Astrocyte of the hippocampus (primary cell): ENCODE measurements at regions not wholly inside any gene's neighbourhood (a gene's known extent, or its start where the extent isn't known, plus 50 kb on each side); places are given as distances from the start of the nearest gene placed in this dataset.

Experiments
- DNase-seq: peaks from one replicate; pipeline ENCODE4 v3.0.0; 2011; ENCODE audit warnings: low read depth, low spot score

DNA sequence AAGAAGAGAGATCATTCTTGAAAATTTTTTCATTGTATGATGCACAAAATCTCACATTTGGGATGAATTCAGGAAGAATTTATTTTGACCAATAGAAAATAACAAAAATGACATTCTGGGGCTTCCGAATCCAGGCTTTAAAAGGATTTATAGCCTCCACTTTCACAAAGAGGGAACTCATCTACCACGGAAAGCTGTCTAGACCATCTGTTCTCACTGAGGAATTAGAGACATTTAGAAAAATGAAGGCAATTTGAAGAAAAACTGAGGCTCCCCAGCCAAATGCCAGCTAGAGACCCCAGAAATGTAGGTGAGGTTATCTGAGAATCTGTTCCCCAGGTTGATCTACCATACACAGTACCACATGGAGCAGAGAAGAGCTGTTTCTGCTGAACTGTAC is 464.3 kb downstream of the TMA16 start:
- no peak for DNase-seq

- no peak for DNase-seq
Measured at GRCh38 chr4:163959932-163960331, 465.4 kb downstream of the TMA16 start.

GRCh38 chr4:163966612-163967011 is 472.1 kb downstream of the TMA16 start:
- DNase-seq: no peak

DNA sequence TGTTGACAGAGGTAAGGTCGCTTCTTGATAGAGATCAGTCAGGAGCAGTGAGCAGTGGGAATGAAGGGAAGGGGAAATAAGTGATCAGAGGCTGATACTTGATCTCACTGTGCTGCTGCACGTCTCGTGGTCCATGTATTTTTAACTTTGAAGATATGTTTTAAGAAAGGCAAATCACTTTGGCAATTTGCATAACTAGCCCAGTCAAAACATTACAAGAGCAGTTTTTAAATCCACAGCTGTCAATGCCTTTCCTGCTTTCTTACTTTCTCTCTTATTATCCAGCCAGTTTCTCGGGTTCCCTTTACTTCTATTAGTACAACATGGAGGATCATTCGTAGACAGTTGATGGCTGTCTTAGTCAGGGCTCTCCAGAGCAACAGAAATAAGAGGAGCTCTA is 472.8 kb downstream of the TMA16 start:
- no peak for DNase-seq

GRCh38 chr4:163967710-163968109 is 473.2 kb downstream of the TMA16 start:
- no peak for DNase-seq

DNA sequence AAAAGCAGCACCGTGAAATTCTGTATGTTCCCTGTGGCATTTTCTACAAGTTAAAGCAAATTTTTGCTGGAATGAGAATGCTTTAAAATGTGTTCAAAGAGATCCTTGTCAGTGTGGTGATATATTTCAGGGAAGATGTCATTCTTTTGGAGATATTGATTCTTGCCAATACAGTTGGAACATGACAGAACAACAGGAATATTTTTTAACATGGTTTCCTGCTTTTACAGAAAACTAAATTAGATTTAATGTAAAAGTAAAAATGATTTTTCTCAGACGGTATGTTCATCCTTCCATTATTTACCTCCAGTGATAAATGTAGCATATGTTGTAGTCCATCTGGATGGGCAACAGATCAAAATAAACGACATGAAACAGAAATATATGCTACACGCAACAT is 474.8 kb downstream of the TMA16 start:
- no peak for DNase-seq

DNA sequence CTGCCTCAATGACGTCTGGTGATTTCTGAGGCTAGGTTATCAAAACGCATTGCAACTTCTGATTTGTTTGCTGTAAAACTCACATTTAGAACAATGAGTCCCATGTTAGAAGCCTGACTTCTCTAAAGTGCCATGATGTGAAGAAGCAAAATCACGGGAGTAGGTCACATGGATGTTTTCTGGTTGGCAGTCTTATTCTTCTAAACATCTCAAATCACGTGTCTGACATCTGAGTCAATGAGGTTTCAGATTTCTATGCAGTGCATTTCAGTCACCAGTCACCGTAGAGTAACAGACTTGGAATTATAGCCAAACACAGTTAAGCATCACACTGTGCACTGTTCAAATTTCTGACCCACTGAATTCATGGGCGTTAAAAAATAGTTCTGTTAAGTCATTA is 482.1 kb downstream of the TMA16 start:
- no peak for DNase-seq

- DNase-seq: no peak
Measured at GRCh38 chr4:163988391-163988790, 493.9 kb downstream of the TMA16 start.

DNA sequence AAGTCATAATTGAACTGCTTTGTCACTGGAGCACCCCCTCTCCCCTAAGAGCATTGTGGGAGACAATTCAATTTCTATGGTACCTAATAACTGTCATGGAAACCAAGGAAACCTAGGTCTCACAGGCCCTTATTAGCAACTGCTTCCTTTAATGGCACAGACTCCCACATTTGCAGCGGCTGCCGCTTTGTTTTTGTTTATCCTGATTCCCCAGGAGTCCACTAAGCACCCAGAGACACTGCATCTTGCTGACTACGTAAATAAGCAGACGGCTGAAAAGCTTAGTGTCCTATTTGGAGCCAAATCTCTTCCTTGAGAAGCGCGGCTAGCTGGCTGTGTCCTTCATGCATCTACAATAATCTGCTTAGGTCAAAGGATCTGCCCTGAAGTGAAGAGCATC is 494.4 kb downstream of the TMA16 start:
- no peak for DNase-seq

GRCh38 chr4:163991298-163991865 is 496.9 kb downstream of the TMA16 start:
- DNase-seq: peak; percentile 44

GRCh38 chr4:164009435-164009834 is 514.9 kb downstream of the TMA16 start:
- DNase-seq: no peak

- peak; percentile 45 for DNase-seq
Measured at GRCh38 chr4:164011791-164012190, 517.3 kb downstream of the TMA16 start.

DNA sequence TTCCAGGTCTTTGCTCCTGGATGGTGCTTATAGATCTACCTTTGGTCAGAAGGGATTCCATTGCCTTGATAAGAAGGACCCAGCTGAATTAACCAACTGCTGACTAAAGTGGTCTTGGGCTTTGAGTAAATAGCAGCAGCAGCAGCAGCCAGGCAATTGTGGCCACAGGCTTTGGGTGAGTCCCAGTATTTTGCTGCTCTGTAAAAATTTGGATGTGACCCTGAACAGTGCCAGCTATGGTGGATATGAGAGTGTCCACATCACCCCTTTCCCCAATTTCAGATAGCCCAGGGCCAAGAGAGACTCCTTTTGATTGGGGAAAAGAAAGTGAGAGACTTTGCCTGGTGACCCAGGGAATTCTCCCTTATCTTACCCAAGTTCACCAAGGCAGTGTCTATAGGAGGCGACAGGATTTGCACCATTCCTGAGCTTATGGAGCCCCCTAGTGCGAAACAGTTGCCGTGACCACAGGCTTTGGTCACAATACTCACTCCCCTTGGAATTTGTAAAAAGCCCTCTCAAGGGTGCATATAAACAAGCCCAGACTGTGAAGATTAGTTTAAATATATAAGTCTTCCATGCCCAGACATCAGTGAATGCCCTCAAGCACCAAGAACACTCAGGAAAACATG is 518.0 kb downstream of the TMA16 start:
- DNase-seq: peak; percentile 63

DNA sequence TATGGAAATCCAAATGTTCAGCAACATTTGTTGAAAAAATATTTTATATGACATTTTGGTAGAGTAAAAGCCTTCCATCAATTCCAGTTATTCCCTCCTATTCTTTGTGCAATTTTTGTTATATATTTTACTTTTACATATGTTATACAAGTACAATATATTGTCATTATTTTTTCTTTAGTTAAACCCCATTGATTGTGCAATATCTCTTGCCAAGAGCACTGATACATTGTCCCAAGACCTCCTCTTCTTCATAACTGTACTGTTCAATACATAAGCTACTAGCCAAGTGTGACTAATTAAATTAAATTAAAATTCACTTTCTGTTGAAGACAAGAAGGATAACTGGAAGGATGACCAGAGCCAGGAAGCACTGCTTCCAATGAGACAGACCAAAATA is 527.5 kb downstream of the TMA16 start:
- no peak for DNase-seq

- no peak for DNase-seq
Measured at GRCh38 chr4:164023214-164023613, 528.7 kb downstream of the TMA16 start.

GRCh38 chr4:164027805-164028204 is 533.3 kb downstream of the TMA16 start:
- DNase-seq: no peak

DNA sequence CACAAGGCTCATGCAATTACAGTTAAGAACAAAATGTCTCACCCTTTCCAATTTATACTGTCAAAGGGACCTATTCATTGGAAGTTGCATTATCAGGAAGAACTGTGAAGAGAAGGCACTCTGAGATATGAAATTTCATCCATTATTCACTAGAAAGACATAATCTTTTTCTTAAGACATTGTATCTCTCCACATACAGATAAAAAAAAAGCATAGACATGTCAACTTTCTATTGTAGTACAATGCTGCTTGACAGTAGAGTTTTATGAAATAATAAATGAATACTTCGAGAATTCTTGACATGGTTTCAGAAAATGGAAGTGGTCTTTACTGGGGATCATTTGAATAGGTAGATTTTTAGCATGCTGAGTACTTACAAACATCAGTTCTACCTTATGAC is 545.0 kb downstream of the TMA16 start:
- DNase-seq: no peak

GRCh38 chr4:164056426-164057142 is 562.1 kb downstream of the TMA16 start:
- DNase-seq: no peak

DNA sequence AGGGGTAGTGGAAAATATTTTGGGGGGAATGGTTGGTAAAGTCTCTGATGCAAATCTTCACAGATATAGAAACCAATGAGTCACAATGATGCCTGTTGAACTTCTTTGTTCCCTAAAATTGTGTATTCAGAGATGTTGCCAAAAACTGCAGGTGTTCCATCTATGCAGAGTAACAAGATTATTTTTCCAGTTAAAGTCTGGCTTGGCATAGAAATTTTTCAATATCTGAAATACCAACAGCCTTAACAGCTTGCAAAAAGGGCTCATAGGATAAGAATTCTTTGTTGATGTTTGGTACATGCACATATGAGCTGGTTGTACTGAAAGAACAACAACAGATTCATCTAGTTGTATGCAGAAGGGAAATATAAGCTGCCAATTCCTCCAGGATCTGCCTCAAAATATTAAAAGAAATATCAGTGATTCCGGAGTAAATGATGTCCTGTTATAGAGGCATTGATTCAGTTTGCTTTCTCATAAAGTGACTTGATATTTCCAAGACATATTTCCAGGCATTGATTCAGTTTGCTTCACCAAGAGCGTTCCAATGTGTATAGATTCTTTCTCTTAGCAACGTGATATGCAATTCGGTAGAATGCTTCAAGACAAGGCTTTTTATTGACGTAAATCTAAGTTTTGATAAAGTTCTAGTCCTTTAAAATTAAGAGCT is 564.4 kb downstream of the TMA16 start:
- peak; percentile 49 for DNase-seq

- DNase-seq: no peak
Measured at GRCh38 chr4:164060456-164060855, 566.0 kb downstream of the TMA16 start.

DNA sequence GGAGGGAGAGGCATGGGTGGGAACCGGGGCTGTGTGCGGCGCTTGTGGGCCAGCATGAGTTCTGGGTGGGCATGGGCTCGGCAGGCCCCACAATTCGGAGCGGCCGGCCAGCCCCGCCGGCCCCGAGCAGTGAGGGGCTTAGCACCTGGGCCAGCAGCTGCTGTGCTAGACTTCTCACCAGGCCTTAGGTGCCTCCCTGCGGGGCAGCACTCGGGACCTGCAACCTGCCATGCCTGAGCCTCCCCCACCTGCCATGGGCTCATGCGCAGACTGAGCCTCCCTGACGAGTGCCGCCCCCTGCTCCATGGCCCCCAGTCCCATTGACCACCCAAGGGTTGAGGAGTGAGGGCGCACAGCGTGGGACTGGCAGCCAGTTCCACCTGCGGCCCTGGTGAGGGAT is 573.9 kb downstream of the TMA16 start:
- no peak for DNase-seq

- no peak for DNase-seq
Measured at GRCh38 chr4:164070625-164071024, 576.1 kb downstream of the TMA16 start.

DNA sequence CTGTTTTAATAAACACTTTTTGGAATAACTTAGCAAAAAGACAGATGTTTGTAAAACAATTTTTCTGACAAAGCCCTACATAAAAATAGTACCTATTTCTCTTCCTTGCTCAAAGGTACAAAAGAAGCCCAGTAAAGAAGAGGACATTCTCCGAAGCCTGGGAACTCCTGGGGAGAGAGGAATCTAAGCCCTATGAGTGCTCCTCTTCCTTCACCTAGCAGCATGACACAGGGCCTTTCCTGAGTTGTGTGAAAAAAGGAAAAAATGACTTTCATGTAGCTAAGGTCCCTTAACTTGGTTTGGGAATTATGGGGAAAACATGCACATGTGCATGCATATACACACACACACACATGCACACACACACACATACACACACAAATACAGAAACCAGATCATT is 586.9 kb downstream of the TMA16 start:
- no peak for DNase-seq
